ENCODE measurements at regions not wholly inside any gene's neighbourhood (a gene's known extent, or its start where the extent isn't known, plus 50 kb on each side); places are given as distances from the start of the nearest gene placed in this dataset.

- TF ChIP-seq CTCF (IDR thresholded peaks at IDR 0.05) (no peak), POLR2A (IDR thresholded peaks at IDR 0.05) (no peak), POLR2AphosphoS5 (IDR thresholded peaks at IDR 0.05) (no peak)
Observed at GRCh38 chr13:21987793-21988192, 316.9 kb downstream of the FGF9 start.
